Stimulated activated CD8-positive, alpha-beta memory T cell treated with anti-CD3 and anti-CD28 coated beads, Interleukin-12 subunit alpha, Interleukin-12 subunit beta, amount 100 ng/mL, for 4 hours (primary cell): ENCODE measurements at regions not wholly inside any gene's neighbourhood (a gene's known extent, or its start where the extent isn't known, plus 50 kb on each side); places are given as distances from the start of the nearest gene placed in this dataset.
"Not testable (repeated sequence)": the region's sequence is repeated elsewhere in the genome, so short reads cannot be mapped to it uniquely, and the experiment has no call there.

ENCODE experiments used
- DNase-seq: peaks from one replicate; pipeline ENCODE4 v3.0.0-alpha.2; 2020; ENCODE audit warnings: low read depth

- DNase-seq = no peak
These were observed 604.1 kb upstream of the TLE4 start for GRCh38 chr9:78967596-78968217.

GRCh38 chr9:78970375-78970774 is 601.4 kb upstream of the TLE4 start:
- no peak for DNase-seq

- DNase-seq = no peak
These were observed 600.2 kb upstream of the TLE4 start for GRCh38 chr9:78971540-78971939.

GRCh38 chr9:78972303-78972999 is 599.3 kb upstream of the TLE4 start:
- DNase-seq = no peak

- no peak for DNase-seq
These were observed 597.9 kb upstream of the TLE4 start for GRCh38 chr9:78973907-78974306.

- no peak for DNase-seq
These were observed 588.9 kb upstream of the TLE4 start for GRCh38 chr9:78982849-78983248.

GRCh38 chr9:78985084-78985738 is 586.6 kb upstream of the TLE4 start:
- DNase-seq = no peak

GRCh38 chr9:78986446-78986845 is 585.3 kb upstream of the TLE4 start:
- DNase-seq = no peak

GRCh38 chr9:78989031-78989658 is 582.6 kb upstream of the TLE4 start:
- no peak for DNase-seq

- no peak for DNase-seq
These were observed 577.3 kb upstream of the TLE4 start for GRCh38 chr9:78994471-78994870.

- not testable (repeated sequence) for DNase-seq
These were observed 576.8 kb upstream of the TLE4 start for GRCh38 chr9:78994974-78995373.

GRCh38 chr9:78997296-78997695 is 574.5 kb upstream of the TLE4 start:
- DNase-seq = no peak

GRCh38 chr9:79000230-79001002 is 571.3 kb upstream of the TLE4 start:
- no peak for DNase-seq

- DNase-seq = no peak
These were observed 570.8 kb upstream of the TLE4 start for GRCh38 chr9:79001012-79001411.

- DNase-seq = no peak
These were observed 568.3 kb upstream of the TLE4 start for GRCh38 chr9:79003514-79003913.

GRCh38 chr9:79004032-79004431 is 567.7 kb upstream of the TLE4 start:
- no peak for DNase-seq

- DNase-seq = no peak
These were observed 565.2 kb upstream of the TLE4 start for GRCh38 chr9:79006546-79006945.

- DNase-seq = no peak
These were observed 563.9 kb upstream of the TLE4 start for GRCh38 chr9:79007701-79008483.

GRCh38 chr9:79008916-79009315 is 562.8 kb upstream of the TLE4 start:
- DNase-seq = no peak

- no peak for DNase-seq
These were observed 560.3 kb upstream of the TLE4 start for GRCh38 chr9:79011461-79011860.

GRCh38 chr9:79012561-79012960 is 559.2 kb upstream of the TLE4 start:
- no peak for DNase-seq
